Activated CD4-positive, alpha-beta T cell treated with anti-CD3 and anti-CD28 coated beads, Interleukin-2, Interleukin-6, amounts not matched to agents 100 ng/mL and 50 ng/mL, durations not matched to agents 16 hours and 8 hours (primary cell): ENCODE measurements at regions not wholly inside any gene's neighbourhood (a gene's known extent, or its start where the extent isn't known, plus 50 kb on each side); places are given as distances from the start of the nearest gene placed in this dataset.

Source experiments
- DNase-seq: peaks from one replicate; pipeline ENCODE4 v3.0.0-alpha.2; 2020

GRCh38 chr10:69684020-69684980 is 54.3 kb downstream of the FAM241B start:
- no peak for DNase-seq

DNA sequence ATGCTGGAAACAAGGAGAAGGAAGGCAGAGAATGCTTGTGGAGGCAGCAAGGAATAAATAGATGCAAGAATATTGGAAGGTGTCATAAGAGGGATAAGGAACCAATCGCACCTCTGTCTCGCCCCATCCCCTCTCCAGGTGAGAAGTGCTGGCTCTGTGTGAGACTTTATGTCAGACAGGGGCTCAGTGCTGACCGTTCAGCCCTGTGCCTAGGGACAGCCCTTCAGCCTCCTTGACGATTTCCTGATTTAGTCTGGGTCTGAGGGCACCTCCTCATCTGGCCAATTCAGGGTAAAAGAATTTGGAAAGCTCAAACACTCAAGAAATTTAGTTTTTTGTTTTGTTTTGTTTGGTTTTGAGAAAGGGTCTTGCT is 54.9 kb downstream of the FAM241B start:
- DNase-seq: no peak

DNA sequence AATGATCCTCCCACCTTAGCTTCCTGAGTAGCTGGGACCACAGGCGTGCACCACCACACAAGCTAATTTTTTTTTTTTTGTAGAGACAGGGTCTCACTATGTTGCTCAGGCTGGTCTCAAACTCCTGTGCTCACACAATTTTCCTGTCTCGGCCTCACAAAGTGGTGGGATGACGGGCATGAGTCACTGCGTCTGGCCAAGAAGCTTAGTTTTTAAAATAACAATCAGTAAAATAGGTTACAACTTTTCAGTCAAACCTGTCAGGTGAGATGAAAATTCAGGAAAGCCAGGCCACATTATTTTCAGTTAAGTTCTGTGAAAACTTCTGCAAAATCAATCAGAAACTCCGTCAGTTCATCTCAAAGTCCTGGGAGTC is 55.4 kb downstream of the FAM241B start:
- DNase-seq: no peak

GRCh38 chr10:69685802-69686585 is 55.9 kb downstream of the FAM241B start:
- no peak for DNase-seq

DNA sequence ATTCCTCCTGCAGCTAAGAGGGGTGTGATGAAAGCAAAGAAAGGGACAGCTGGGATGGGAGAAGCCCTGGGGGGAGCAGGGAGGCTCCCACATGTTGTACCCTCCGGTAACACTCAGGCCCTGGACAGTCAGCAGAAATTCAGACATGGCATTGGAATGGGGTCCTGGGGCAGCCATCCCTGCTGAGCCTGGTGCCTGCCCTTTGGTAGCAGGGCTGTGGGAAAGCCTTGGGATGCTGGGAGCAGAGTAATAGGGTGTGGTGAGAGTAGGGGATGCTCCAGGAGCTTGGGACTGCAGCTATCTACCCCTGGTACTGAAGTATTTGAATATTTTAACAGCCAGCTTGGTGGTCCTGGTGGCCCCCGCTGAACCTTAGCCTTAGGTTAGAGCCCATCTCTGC is 56.8 kb downstream of the FAM241B start:
- no peak for DNase-seq

- DNase-seq: no peak
Measured at GRCh38 chr10:69687426-69687825, 57.4 kb downstream of the FAM241B start.

GRCh38 chr10:69692267-69692666 is 62.2 kb downstream of the FAM241B start:
- no peak for DNase-seq

- no peak for DNase-seq
Measured at GRCh38 chr10:69692891-69693290, 62.8 kb downstream of the FAM241B start.

- DNase-seq: no peak
Measured at GRCh38 chr10:69693886-69694285, 63.8 kb downstream of the FAM241B start.

DNA sequence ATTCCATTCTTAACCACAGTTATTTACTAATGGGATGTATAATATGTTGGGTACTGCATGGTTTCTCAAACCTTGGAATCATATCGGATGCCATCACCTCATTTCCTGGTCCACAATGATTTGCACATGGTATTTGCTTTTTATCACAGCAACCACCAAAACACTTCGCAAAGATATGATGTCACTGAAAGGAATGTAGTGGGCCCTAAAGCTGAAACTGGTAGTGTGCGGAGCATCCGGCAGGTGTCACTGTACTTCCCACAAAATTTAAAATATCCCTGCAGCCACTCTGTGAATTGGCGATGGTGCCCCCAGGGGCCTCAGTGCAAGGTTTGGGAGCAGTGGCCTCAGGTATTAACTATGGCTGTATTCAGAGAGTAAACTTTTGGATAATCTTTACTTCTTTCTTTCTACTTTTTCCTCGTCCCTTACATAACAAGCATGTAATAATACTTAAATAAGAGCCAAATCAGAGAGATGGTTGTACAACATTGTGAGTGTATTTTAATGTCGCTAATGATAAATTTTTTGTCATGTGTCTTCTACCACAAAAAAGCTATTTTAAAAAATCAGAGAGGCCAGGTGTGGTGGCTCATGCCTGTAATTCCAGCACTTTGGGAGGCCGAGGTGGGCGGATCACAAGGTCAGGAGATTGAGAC is 66.2 kb downstream of the FAM241B start:
- peak; percentile 19 for DNase-seq

DNA sequence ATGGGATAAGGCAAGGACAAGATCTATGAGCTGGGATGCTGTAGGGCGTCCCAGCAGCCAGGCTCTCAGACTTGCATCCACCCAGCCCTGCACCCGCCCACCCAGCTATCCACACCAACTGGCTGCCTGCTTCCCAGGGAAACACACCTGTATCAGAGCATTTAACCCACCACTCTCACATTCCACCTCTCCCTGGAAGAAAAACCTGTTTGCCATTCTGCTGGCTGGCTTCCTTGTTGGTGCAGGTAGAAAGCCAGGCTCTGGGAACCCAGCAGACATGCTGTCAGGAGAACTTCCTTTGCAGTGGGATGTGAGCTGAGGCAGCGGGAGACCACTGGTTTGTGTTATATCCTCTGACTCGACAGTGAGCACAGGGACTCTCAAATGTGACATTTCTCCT is 67.0 kb downstream of the FAM241B start:
- DNase-seq: no peak

- no peak for DNase-seq
Measured at GRCh38 chr10:69703256-69703655, 73.2 kb downstream of the FAM241B start.

DNA sequence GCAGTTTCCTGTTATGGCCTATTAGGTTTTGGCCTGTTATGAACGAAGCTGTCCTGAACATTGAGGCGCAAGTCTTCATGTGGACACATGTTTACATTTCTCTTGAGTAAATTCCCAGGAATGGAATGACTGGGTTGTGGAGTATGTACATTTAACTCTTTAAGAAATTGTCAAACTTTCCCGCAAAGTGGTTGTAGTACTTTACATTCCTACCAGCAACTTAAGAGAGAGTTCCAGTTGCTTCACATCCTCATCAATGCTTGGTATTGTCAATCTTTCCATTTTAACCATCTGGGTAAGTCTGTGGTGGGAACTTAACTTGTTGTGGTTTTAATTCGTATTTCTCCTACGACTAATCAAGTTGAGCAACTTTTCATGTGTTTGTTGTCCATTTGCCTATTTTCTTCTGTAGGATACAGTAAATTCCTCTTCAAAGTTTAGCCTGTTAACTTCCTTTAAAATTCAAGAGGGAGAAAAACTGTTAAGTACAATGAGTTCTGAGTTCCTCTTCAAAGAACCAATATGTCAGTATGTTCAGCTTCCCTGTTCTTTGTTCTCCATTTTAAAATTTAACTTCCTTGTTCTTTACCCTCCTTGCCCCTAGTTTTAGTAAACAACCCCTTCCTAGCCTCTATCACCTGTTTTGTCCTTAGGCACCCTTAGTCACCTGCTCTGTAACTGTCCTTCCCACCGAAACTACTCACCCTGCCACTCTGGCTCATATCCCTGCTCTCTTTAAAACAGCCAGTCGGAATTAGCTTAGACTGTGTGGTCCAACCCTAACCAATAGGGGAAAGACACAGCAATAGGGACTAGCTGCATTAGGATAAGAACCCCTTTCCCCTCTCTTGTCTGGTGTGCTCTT is 74.0 kb downstream of the FAM241B start:
- DNase-seq: peak; percentile 7

DNA sequence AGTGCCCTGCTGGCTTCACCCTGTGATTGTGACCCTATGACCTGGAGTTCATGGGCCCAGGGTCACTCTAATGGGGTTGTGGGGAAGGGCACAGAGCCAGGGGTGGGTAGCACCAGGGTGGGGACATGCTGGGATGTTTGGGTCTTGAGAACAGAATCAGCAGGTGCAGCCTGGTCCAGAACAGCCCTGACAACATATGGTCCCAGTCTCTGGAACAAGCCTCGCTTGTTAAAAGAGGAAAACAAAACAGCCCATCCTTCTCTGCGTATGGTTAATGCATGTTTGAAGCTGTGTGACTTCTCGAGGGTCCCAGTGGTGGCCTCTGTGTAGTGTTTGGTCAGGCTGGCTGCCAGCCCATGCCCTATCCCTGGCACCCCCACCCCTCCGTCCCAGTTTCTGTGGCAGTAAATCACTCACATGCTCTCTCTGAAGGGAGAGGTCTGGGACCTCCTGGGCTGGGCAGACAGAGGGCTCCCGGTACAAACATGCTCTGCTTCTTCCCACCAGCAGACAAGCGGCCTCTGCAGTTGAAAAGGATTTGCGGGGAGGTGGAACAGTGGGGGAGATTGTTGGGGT is 79.4 kb downstream of the FAM241B start:
- DNase-seq: no peak

DNA sequence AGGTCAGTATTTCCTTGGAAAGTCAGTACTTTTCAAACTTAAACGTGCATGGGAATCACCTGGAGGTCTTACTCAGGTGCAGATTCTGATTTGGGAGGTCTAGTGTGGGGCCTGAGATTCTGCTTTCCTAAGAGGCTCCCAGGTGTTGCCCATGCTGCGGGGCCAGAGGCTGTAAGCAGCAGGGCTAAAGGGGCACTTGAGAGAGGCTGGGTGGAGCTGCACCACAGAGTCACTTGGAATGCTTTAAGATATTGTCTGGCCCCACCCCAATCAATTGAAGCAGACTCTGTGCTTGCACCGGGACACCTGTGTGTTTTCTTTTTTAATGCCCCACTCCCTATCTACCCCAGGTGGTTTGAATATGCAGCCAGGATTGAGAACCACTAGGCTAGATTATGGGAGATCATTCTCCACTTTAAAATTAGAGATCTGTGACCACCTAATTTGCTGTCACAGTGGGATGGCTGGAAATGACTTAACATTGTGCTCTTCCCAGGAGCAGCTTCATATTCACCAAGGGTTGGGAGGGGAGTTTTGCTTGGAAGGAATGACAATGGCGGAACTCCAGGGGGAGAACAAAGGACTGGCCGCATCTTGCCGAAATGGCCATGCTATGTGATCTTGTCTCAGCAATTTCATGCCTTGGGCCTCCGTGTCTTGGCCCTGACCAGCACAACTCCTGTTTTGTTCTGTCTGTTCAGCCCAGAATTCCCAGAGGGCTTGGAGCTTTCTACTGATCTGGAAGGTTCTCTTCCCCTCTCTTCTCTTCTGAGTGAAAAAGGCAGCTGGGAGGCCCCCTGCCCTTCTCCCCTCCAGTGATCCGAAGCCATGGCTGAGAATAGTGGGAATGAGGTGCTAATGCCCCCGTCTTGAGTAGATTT is 80.2 kb downstream of the FAM241B start:
- no peak for DNase-seq

- no peak for DNase-seq
Measured at GRCh38 chr10:69712342-69712741, 82.3 kb downstream of the FAM241B start.

GRCh38 chr10:69714572-69714971 is 84.5 kb downstream of the FAM241B start:
- no peak for DNase-seq

DNA sequence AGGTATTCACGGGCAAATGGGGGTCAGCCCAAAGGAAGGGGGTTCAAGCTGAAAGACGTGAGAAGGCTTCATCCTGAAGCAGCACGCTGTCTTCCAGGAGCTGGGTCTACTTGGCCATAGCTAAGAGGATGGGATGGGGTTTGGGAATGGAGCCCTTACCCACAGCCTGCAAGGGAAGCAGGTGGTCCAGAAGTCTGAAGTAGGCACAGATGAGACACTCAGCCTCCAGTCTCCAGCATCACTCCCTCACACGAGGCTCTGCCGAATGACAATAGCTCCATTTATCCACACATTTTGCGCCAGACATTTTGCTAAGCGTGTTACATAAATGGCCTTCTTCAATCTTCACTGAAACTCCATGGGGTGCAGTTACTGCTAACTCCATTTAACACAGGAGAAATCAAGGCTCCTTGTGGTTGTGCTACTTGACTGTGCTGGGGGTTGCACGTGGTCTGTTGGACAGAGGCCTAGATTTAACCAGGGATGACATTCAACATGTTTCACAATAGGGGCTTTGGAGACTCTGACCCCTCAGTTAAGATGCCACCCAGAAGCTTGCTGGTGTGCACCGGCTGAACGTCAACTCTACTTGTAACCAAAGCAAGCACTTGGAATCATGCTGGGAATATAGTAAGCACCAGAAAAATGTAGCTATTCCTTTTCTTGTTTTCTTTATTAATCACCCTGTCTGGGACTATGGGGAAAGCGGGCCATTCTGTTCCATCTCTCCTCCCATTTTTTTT is 85.3 kb downstream of the FAM241B start:
- DNase-seq: no peak

- no peak for DNase-seq
Measured at GRCh38 chr10:69715899-69716606, 85.7 kb upstream of the COL13A1 start.
